K562 (cell line): ENCODE measurements at regions not wholly inside any gene's neighbourhood (a gene's known extent, or its start where the extent isn't known, plus 50 kb on each side); places are given as distances from the start of the nearest gene placed in this dataset.

Experiments used
- ATAC-seq: fragments of 200-7000 bp; cut with Tn5 transposase; 3 replicates; pipeline ENCODE4 v1.9.1; 2020; ENCODE audit warnings: moderate library complexity
- BruUV-seq: library from RNA; stranded (reverse); fragments of 400-500 nt; replicated peaks from 2 replicates; lab custom pipeline; 2021; lab: Mats Ljungman, UMichigan
- CTCF ChIA-PET: fragments of 300-600 bp; formaldehyde crosslinking; extraction: SDS; loops from one replicate; lab custom pipeline; 2021; ENCODE audit warnings: low intra/inter-chr PET ratio; lab: Yijun Ruan, JAX
- POLR2A ChIA-PET: fragments of 300-600, 350-650 bp; sonication (Branson Sonifier 250); formaldehyde crosslinking; extraction: SDS; loops from one replicate; lab custom pipeline; 2021; ENCODE audit warnings: antibody characterized with exemption, inconsistent platforms; lab: Yijun Ruan, JAX
- DNase-seq, 4 experiments: peaks; one replicate each; pipeline versions ENCODE4 v3.0.0 to v3.0.0-alpha.2; 2011 to 2018; ENCODE audit warnings: low spot score in 3 of 4, mixed read lengths in 3 of 4; ENCODE audit errors: extremely low read depth in 1 of 4
- FAIRE-seq: peaks from 2 replicates; lab custom pipeline; 2011; peaks lifted over from hg19 to GRCh38; lab: Jason Lieb, UNC
- H2AFZ ChIP-seq: 2 replicates; pipeline ENCODE4 v1.6.0; 2011; ENCODE audit warnings: low read depth, low read length, control low read depth, inconsistent platforms
- H3K27ac ChIP-seq: fragments of 200-600 bp; 3 replicates; pipeline ENCODE4 v1.8.0; 2011; ENCODE audit warnings: low read depth, mild to moderate bottlenecking, control low read depth, inconsistent platforms, low read length, moderate library complexity, mixed read lengths; ENCODE audit errors: extremely low read depth
- H3K27me3 ChIP-seq, 2 experiments: fragments of 300-600 bp in 1 of 2; 2 replicates in 1 of 2; 3 replicates in 1 of 2; pipeline versions ENCODE4 v1.6.0 to v1.8.0; 2011; ENCODE audit warnings: inconsistent platforms in 2 of 2, low read length in 2 of 2, mild to moderate bottlenecking in 1 of 2, mixed read lengths in 1 of 2, moderate library complexity in 1 of 2; ENCODE audit not compliant: control insufficient read depth in 2 of 2, insufficient read depth in 2 of 2
- H3K36me3 ChIP-seq: fragments of 300-600 bp; 3 replicates; pipeline ENCODE4 v1.8.0; 2011; ENCODE audit warnings: mild to moderate bottlenecking, low read length, inconsistent platforms; ENCODE audit not compliant: control insufficient read depth, insufficient read depth
- H3K4me1 ChIP-seq, 2 experiments: fragments of 200-600 bp in 1 of 2; replicated peaks in 1 of 2; 2 replicates in 1 of 2; 3 replicates in 1 of 2; pipeline versions ENCODE4 v1.5.1 to v1.8.0; 2011; ENCODE audit warnings: inconsistent platforms in 2 of 2, low read length in 2 of 2, mild to moderate bottlenecking in 1 of 2, mixed read lengths in 1 of 2, moderate library complexity in 1 of 2; ENCODE audit not compliant: control insufficient read depth in 2 of 2, insufficient read depth in 2 of 2
- H3K4me2 ChIP-seq: 2 replicates; pipeline ENCODE4 v1.6.1; 2011; ENCODE audit warnings: low read length, control low read depth, inconsistent platforms, mixed read lengths; ENCODE audit not compliant: insufficient read depth
- H3K4me3 ChIP-seq: fragments of 200-600 bp; sonication (generic), shearing (Covaris generic); 2 replicates; pipeline ENCODE4 v1.5.1; 2016; ENCODE audit warnings: control low read depth, inconsistent platforms
- H3K79me2 ChIP-seq: fragments of 200-600 bp; 3 replicates; pipeline ENCODE4 v1.8.0; 2011; ENCODE audit warnings: low read length, inconsistent platforms; ENCODE audit not compliant: control insufficient read depth, insufficient read depth
- H3K9ac ChIP-seq, 2 experiments: 2 replicates each; pipeline versions ENCODE4 v1.6.0 to v1.6.1; 2011; ENCODE audit warnings: low read depth in 2 of 2, low read length in 2 of 2, control low read depth in 1 of 2, inconsistent platforms in 1 of 2, mild to moderate bottlenecking in 1 of 2, mixed read lengths in 1 of 2; ENCODE audit not compliant: insufficient read depth in 1 of 2
- H3K9me1 ChIP-seq: one replicate; pipeline ENCODE4 v1.6.0; 2011; ENCODE audit warnings: inconsistent platforms, mild to moderate bottlenecking, low read length, moderate library complexity; ENCODE audit not compliant: control insufficient read depth, insufficient read depth
- H3K9me3 ChIP-seq: replicated peaks from 2 replicates; pipeline ENCODE4 v1.5.1; 2011; ENCODE audit warnings: low read depth, low read length, inconsistent platforms; ENCODE audit not compliant: control insufficient read depth, insufficient read depth
- H4K20me1 ChIP-seq: replicated peaks from 2 replicates; pipeline ENCODE4 v1.6.1; 2011; ENCODE audit warnings: low read length, inconsistent platforms, mixed read lengths; ENCODE audit not compliant: control insufficient read depth, insufficient read depth
- ETV1 ChIP-seq: fragments of 450-650 bp; conservative IDR thresholded peaks from 2 replicates; pipeline ENCODE4 v1.6.1; 2016; ENCODE audit warnings: missing genetic modification characterization, control low read depth, low read depth, missing compliant biosample characterization
- HEY1 ChIP-seq: fragments of 250-450 bp; sonication (Bioruptor Pico); IDR thresholded peaks from 2 replicates; pipeline ENCODE4 v1.5.0; 2020; ENCODE audit warnings: mild to moderate bottlenecking, moderate library complexity, borderline replicate concordance
- HIVEP1 ChIP-seq: fragments of 250-450 bp; sonication (Bioruptor Pico); IDR thresholded peaks from 2 replicates; pipeline ENCODE4 v1.4.0; 2020; ENCODE audit warnings: mild to moderate bottlenecking
- NFXL1 ChIP-seq: fragments of 450-650 bp; formaldehyde crosslinking; IDR thresholded peaks from 2 replicates; pipeline ENCODE4 v1.4.0; 2021; ENCODE audit warnings: mild to moderate bottlenecking
- SAP30 ChIP-seq: fragments of 200-600 bp; sonication (generic); IDR thresholded peaks from 2 replicates; pipeline ENCODE4 v1.6.1; 2012; ENCODE audit warnings: borderline replicate concordance, low read depth, mild to moderate bottlenecking, moderate library complexity, low read length, control low read depth, inconsistent platforms; ENCODE audit not compliant: insufficient read depth, poor library complexity, severe bottlenecking
- ZBTB11 ChIP-seq, 3 experiments: fragments of 200-800 bp in 1 of 3; fragments of 250-450 bp in 1 of 3; fragments of 450-650 bp in 1 of 3; sonication (Bioruptor Pico) in 1 of 3; sonication (Bioruptor generic) in 1 of 3; formaldehyde crosslinking in 1 of 3; IDR thresholded peaks; 2 replicates each; pipeline versions ENCODE4 v1.6.1 to v1.8.0; 2016 to 2022; ENCODE audit warnings: mild to moderate bottlenecking in 2 of 3, missing genetic modification characterization in 2 of 3, missing compliant biosample characterization in 1 of 3, moderate library complexity in 1 of 3
- ZC3H8 ChIP-seq: fragments of 450-650 bp; IDR thresholded peaks from 2 replicates; pipeline ENCODE4 v1.6.1; 2017
- ZFX ChIP-seq: sonication (generic); formaldehyde crosslinking; IDR thresholded peaks from 2 replicates; pipeline ENCODE4 v1.8.0; 2022; ENCODE audit warnings: mild to moderate bottlenecking, missing genetic modification reagents, moderate library complexity
- ZNF79 ChIP-seq: fragments of 250-450 bp; sonication (Bioruptor Pico); IDR thresholded peaks from 2 replicates; pipeline ENCODE4 v1.4.0; 2020; ENCODE audit warnings: low read depth, mild to moderate bottlenecking, moderate library complexity
- WGBS: fragments of 100-300 bp; shearing (Covaris generic); methylation state at CpG from one replicate; pipeline ENCODE4 v1.1.6; 2016; ENCODE audit warnings: low coverage, mixed read lengths; ENCODE audit not compliant: insufficient coverage; ENCODE audit errors: missing lambda C conversion rate; 5-methylcytosine and 5-hydroxymethylcytosine counted together
- in situ Hi-C: fragments of 300-500 bp; cut with MboI; formaldehyde crosslinking; loops from 4 replicates; pipeline ENCODE4 v1.15.0; 2018; ENCODE audit warnings: inconsistent platforms, mixed read lengths
- intact Hi-C: fragments of 100-400 bp; cut with micrococcal nuclease; formaldehyde crosslinking; loops from 2 replicates; pipeline ENCODE4 v1.14.2; 2022
- TF ChIP-seq, protein P1 (sequence below): fragments of 450-650 bp; IDR thresholded peaks from 2 replicates; pipeline ENCODE4 v1.6.1; 2016; ENCODE audit warnings: borderline replicate concordance
- TF ChIP-seq, protein P2 (sequence below): fragments of 250-450 bp; sonication (Bioruptor Pico); IDR thresholded peaks from 2 replicates; pipeline ENCODE4 v1.5.0; 2021

DNA sequence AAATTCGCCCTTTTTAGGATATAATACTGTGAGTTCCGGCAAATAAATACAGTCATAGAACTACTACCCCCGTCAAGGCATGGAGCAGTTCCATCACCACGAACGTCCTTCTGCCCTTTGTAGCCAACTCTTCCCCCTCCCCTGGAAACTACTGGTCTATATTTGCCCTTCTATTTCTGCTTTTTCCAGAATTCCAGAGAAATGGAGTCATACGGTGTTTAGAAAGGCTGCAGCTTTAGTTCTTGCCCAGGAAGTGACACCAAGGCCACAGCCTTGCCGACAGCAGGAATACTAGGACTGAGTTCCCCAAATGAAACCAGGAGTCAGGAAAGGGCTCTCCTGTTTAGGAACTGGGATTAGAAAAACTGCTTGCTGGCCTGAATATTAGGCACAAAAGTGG is 291.2 kb downstream of the FAM43A start:
- intact Hi-C loops (no loop called here), in situ Hi-C loops (no loop called here)
- no peak for FAIRE-seq
- Histone ChIP-seq H3K4me1 (no peaks in the 10 kb centered on the region), H3K27ac (no peak overlapping the region), H3K4me2 (no peak overlapping the region), H3K79me2 (no peaks in the 10 kb centered on the region), H2AFZ (no peak overlapping the region), H3K9me1 (no peaks in the 10 kb centered on the region), H3K36me3 (no peaks in the 10 kb centered on the region), H3K9ac (no peak overlapping the region), H3K27me3 (peaks cover 29 to 51% of the 10 kb centered on the region in 2 experiments; a peak in 4 of 5 replicates), H3K9me3 (no peaks in the 10 kb centered on the region), H4K20me1 (no peaks in the 10 kb centered on the region), H3K4me3 (no peak overlapping the region)
- no peak for DNase-seq
- BruUV-seq = no TSS peak
- ChIA-PET POLR2A (interaction anchor here (1.0 kb wide), 1 partner anchor 8 kb away, joined by 3 read pairs; no protein-coding TSS in a partner anchor), CTCF (no interaction called here)
- 6% methylated on average over 7 of the region's 7 CpGs for WGBS
- no peak for ATAC-seq
- TF ChIP-seq, protein P1, sequence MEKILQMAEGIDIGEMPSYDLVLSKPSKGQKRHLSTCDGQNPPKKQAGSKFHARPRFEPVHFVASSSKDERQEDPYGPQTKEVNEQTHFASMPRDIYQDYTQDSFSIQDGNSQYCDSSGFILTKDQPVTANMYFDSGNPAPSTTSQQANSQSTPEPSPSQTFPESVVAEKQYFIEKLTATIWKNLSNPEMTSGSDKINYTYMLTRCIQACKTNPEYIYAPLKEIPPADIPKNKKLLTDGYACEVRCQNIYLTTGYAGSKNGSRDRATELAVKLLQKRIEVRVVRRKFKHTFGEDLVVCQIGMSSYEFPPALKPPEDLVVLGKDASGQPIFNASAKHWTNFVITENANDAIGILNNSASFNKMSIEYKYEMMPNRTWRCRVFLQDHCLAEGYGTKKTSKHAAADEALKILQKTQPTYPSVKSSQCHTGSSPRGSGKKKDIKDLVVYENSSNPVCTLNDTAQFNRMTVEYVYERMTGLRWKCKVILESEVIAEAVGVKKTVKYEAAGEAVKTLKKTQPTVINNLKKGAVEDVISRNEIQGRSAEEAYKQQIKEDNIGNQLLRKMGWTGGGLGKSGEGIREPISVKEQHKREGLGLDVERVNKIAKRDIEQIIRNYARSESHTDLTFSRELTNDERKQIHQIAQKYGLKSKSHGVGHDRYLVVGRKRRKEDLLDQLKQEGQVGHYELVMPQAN = no peak
- TF ChIP-seq ZC3H8 = no peak
- TF ChIP-seq ZFX (CRISPR knock-in tag) = no peak
- no peak for TF ChIP-seq HIVEP1 (CRISPR knock-in tag)
- TF ChIP-seq HEY1 (CRISPR knock-in tag) = no peak
- TF ChIP-seq SAP30 = no peak
- TF ChIP-seq ZBTB11 (CRISPR knock-in tag; IDR thresholded peaks at IDR 0.05) = no peak
- no peak for TF ChIP-seq ZNF79 (CRISPR knock-in tag)
- TF ChIP-seq NFXL1 (CRISPR knock-in tag) = no peak
- TF ChIP-seq, protein P2, sequence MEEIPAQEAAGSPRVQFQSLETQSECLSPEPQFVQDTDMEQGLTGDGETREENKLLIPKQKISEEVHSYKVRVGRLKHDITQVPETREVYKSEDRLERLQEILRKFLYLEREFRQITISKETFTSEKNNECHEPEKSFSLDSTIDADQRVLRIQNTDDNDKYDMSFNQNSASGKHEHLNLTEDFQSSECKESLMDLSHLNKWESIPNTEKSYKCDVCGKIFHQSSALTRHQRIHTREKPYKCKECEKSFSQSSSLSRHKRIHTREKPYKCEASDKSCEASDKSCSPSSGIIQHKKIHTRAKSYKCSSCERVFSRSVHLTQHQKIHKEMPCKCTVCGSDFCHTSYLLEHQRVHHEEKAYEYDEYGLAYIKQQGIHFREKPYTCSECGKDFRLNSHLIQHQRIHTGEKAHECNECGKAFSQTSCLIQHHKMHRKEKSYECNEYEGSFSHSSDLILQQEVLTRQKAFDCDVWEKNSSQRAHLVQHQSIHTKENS = no peak
- no peak for TF ChIP-seq ETV1 (tag)
- TF ChIP-seq, all 486 proteins: peak for 0
